NCI-H2029 treated with DMSO at 0.1 percent for 48 hours (cell line): ENCODE measurements at regions not wholly inside any gene's neighbourhood (a gene's known extent, or its start where the extent isn't known, plus 50 kb on each side); places are given as distances from the start of the nearest gene placed in this dataset.
"Not testable (repeated sequence)": the region's sequence is repeated elsewhere in the genome, so short reads cannot be mapped to it uniquely, and the experiment has no call there.

ENCODE experiments used
- DNase-seq: peaks from one replicate; lab custom pipeline; 2025; lab: John Stamatoyannopoulos, UW

DNA sequence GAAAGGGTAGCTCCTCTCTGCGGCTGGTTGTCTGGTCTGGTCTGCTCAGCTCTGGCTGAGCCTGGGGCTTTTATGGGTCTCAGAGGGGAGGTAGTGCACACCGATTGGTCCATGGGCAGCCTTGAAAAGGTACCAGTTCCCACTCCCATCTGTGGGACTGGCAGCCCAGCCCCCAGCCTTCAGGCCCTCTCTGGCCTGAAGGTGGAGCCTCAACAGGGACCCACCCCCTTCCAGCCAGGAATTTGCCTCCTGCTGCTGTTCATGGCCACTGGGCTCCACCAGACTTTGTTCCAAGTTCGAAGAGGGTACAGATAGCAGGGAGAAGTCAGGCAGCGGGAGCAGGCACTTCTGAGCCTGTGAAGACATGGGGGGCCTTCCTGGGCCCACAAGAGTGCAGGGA lies 165.3 kb upstream of the SLC27A6 start:
- DNase-seq: no peak

DNA sequence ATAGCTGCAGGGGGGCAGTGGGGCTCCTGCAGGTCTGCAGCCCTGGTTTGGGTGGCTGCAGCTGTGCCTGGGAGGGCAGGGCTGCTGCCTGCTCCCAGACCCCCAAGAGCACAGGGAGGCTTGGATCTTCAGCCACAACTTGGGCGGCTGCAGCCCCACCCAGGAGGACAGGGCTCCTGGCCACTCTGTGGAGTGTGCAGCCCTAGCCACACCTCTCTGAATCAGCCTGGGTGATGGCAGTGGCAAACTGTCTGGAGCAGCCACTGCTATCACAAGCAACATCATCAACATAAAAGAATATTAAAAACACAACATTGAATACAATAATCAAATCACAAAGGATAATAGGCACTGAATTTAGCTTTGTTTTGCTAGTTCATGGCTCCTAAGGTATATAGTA lies 164.9 kb upstream of the SLC27A6 start:
- DNase-seq: no peak

DNA sequence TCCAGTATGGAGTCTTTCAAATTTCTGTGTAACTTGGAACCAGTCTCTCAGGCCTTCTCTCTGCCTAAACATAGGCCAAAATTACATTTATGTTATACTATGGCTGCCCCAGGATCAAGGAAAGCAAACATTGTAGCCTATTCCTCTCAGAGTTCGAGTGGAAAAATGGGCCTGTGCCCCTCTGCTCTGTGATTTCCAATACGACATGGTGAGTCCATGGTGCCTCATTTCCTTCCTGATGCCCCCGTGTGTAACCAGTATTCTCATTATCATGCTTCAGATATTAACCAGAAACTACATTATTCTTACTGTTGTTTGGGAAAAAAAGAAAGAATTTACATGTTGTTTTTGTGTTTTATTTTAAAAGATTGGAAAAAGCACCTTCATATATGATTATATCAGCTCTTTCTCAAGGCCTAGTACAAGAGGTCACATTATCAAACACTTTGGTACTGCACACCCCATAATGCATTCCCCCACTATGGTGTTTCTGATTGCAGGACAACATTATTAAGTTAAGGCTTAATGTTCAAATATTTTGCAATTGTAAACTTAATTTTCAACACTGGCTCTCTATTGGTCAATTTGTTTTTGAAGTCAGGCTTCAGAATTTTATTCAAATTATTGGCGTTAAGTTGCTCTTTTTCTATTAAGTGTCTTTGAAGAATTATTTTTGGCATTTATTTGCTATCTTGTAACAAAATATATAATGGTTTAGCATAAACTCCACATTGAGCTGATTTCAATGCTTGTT lies 151.8 kb upstream of the SLC27A6 start:
- DNase-seq: no peak

DNA sequence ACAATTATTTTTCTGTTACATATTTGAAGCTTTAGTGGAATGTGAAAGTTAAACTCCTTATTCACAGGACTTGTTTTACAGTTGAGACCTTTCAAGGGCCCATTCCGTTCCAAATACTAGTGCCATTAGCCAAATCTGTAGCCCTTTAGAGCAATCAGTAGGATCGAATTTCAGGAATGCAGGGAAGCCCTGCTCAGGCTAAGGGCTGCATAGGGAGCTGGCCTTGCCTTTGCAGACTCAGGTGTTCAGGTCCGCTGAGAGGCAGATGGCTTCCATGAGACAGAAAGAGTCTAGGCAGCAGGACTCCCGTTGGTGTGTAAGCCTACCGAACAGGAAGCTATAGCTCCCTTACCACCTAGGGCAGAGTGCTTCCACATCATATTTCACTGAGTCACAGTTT lies 150.1 kb upstream of the SLC27A6 start:
- no peak for DNase-seq

DNA sequence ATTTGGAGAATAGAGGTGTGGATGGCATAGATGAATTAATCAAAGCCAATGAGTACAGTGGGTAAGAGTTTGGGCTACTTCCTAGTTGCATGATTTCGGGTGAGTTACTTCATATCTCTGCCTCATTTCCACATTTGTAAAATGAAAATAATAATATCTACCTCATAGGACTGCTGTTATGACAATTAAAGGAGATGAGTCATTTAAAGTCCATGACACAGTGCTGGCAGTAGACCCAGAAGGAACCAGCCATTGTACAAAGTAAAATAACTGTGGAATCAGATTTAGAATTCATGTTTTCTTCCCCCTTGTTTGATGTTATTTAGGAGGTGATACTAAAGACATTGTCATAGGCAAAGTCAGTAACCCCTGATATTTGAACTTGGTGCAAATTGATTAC lies 139.5 kb upstream of the SLC27A6 start:
- DNase-seq: no peak

DNA sequence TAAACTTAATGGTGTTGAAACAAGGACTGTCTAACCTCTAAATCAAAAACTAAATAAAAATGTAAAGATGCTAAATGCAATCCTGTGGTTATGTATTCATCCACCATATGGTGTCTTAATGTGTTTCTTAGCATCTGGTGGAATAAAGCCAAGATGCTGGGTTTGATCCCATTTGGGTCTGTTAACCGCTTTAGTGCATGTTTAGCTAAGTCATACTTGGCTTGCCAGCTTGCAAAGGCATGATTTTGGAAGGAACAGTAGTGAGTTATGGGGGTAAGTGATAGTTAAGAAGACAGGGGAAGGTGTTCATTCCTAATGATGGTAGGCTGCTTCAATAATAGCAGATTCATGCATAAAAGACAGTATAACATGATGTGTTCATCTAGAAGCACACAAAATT lies 139.0 kb upstream of the SLC27A6 start:
- no peak for DNase-seq

DNA sequence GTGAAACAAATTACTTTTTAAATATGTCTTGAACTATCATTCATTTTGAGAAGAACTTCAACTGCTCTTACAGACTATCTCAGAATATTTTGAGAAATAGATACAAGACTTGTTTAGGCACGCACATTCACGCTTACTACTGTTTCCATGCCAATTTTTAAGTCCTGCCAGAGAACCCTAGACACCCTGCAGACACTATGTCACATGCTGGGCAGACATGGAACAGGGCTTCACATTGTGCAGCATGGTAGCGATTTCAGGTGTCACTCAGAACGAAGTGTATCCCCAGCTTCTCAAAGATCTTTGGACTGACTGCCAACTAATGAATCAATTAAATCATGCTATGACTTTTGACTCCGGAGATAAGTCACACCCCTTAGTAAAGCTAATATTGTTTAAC lies 128.7 kb upstream of the SLC27A6 start:
- DNase-seq: no peak

DNA sequence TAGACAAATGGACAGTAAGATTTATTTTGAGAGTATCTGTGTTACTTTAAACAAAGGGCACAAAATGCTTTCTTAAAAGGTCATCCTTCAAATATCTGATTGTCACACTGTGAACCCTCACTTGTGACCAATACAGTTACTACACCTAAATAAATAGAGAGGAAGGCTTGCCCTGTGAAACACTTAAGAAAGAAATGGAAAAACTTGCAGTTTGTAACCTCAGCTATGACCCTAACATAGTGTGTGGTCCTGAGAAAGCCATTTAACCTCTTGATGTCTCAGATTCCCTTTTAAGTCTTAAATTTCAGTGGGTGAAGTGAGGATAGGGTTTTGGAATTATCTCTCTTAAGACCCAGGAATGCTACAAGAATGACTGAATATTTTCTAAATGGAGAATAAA lies 126.7 kb upstream of the SLC27A6 start:
- no peak for DNase-seq

DNA sequence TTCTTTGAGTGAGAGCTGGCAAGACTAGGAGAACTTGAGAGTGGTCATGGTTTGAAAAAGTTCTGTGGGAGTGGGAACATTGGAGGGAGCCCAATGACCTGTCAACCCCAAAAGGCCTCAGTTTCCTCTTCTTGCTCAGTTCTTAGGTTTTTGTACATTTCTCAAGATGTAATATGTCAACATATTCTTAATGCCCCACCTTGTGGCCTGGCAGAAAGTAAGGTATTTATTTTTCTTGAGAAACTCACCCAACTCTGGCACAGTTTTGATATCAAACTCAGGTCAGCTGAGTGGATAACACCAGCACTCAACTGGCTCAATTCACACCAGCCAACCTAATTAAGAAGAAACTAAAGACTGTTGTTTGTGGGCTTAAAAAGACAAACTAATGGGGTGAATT lies 123.0 kb upstream of the SLC27A6 start:
- DNase-seq: no peak

DNA sequence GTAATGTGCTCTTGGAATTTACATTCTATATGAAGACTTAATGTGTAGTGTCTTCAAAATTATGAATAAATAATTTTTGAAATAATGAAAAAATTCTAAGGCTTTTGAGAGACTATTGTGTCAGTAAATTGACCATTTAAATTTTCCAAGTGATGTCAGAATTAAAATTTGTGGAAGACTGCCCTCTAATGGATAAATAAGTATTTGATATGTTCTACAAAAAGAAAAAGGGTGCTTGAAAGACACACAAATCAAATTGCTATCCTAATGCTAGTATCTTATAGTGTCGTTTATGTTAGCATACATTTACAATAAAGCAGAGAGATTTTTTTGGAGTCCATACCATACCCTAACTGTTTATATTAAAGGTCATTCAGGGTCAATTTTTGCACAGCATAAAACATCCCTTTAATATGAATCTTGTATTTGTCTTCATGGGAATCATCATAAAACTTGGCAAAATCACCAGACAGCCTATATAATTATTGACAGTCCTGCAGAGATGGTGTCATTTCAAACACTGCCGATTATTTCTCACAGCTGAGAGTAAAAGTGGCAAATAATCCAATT lies 120.8 kb upstream of the SLC27A6 start:
- DNase-seq: no peak

DNA sequence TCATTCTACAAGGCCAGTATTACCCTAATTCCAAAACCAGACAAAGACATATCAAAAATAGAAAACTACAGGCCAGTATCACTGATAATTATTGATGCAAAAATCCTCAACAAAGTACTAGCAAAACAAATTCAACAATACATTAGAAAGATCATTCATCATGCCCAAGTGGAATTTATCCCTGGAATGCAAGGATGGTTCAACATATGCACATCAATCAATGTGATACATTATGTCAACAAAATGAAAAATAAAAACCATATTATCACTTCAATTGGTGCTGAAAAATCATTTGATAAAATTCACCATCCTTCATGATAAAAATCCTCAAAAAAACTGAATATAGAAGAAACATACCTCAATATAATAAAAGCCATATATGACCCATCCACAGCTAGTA lies 115.2 kb upstream of the SLC27A6 start:
- no peak for DNase-seq

DNA sequence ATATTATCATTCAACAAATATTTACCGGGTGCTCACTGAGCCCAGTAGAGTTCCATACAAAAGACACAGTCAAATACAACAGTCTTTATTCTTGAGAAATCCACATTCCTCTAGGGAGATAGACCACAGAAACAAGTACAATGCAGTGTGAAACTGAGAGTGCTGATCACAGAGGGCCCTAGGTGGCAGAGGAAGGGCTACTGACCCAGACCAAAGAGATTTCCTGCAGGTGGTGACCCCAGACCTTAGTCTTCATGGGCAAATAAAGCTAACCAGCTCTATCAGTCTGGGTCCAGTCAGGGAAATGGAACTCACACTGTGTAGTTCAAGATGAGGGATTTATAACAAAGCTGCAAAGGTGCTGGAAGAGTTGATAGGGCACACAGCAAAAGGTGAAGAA lies 110.4 kb upstream of the SLC27A6 start:
- no peak for DNase-seq

DNA sequence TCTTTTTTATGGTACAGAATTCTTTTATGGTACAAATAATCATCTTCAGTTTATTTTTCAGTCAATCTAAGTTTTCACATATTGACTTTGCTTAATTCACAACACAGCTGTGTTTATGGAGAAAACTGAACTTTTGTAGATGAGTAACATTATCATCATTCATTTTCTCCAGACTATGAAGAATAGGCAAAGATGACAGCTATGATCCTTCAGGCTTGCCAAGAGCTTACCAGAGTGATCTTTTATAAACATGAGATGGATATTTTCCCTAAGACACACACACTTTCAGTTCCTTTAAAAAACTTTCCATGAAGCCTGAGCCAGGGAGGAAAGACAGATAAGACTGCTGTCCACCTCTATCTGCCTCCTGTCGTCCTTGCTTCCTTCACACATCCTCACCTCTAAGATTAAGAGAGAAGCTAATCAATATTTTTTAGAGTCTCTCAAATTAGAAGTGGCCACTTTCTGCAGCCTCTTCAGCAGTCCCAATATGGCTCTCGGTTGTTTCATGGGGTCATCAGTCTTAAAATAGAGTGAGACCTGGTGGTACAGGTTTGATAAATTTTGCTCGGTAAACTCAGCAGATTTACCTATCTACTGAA lies 108.1 kb upstream of the SLC27A6 start:
- DNase-seq: no peak

DNA sequence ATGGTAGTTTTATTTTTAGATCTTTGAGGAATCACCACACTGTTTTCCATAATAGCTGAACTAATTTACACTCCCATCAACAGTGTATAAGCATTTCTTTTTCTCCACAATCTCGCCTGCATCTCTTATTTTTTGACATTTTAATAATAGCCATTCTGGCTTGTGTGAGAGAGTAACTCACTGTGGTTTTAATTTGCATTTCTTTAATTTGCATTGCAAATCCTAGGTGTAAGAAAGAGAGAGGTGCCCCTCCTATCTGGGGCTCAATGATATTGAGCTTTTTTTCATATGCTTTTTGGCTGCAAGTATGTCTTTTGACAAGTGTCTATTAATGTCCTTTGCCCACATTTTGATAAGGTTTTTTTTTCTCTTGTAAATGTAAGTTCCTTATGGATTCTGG lies 106.3 kb upstream of the SLC27A6 start:
- no peak for DNase-seq

DNA sequence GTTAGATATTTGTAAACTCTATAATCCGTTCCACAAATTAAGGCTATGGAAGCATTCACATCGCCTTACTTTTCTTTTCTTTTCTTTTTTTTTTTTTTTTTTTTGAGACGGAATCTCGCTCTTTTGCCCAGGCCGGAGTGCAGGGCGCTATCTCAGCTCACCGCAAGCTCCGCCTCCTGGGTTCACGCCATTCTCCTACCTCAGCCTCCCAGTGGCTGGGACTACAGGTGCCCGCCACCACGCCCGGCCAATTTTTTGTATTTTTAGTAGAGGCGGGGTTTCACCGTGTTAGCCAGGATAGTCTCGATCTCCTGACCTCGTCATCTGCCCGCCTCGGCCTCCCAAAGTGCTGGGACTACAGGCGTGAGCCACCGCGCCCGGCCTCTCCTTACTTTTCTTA lies 104.1 kb upstream of the SLC27A6 start:
- DNase-seq: not testable (repeated sequence)

DNA sequence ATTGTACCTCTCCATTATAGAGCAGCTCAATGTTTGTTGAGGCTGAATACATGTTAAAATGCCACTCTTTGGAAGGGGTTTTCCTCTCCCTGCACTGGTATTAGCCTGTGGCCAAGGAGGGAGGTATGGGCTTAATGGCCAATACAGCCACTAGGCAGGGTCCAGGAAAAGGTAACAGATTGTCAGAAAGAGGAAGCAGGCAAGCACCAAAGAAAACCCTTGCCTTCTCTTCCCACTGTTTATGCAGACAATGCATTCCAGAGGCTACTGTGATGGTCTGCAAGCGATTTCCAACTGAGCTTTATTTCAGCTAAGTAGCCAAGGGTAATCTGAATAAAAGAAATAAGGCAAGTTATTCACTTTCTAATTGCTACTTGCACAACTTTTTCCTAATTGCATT lies 95.3 kb upstream of the SLC27A6 start:
- DNase-seq: no peak

DNA sequence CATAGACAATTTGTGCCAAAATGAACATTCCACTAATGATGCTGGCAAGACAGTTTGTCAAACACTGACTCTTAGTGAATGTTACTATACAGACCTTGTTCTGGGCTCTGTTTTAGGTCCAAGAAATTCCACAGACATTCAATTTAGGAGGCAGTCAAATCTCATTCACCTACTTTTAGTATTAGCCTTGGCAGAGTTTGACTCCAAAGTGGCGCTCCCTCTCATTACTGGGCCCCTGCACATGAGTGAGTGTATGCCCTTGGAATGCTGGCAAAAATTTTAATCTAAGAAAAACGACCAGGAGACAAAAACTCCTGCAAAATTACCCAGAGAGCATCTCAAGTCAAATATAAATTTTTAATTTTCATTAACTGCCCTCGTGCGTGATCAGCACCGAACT lies 94.9 kb upstream of the SLC27A6 start:
- no peak for DNase-seq

DNA sequence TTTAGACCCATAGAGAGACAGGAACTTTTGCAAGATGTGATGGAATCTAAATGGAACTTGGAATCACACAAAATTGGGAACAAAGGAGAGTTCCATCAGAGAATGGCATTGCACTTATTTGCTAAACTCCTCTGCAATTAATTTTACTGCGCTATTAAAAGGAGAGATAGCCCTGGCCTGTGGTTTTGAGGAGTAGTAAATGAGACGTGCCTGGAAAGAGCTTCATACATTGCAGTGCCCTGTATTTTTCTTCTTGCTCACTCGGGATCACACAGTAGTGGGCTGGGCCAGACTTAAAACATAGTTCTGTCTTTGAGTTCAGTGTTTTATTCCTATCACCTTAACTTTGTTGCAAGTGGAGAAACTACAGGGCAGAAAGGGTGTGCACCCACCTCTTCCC lies 94.4 kb upstream of the SLC27A6 start:
- DNase-seq: no peak

DNA sequence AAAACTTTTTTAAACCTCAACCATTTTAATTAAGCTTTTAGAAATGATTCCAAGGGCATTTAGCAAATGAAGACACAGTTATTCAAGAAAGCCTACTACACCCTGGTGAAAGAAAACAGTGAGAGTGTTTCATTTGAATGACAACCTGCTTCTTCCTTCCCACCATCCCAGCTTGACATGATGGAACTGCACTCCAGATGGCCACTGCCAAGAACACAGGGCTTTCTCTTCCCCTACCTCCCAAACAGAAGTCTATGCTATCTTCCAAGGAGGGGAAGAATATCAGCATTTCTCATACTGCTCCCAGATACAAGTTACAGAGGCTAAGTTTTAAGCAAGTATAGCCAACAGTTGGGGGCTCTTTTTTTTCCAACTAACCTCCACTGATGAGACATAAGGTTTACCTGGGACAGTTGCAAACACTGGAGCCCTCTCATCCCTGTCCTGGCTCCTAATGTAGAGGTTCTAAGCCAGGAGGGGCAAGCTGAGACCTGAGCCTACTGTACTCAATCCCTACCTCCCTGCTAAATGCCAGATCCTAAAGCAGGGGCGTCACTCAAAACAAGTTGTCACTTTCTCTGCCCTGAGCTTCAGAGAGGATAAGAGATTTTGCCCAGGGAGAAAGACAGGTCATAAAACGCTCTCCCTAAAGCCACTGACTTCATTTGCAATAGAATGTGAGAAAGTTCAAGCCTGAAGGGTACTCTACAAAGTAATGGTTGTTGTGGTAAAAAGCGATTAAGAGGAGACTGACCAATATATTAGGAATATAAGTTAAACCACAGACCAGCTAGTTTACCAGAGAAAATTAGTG lies 88.5 kb upstream of the SLC27A6 start:
- no peak for DNase-seq

DNA sequence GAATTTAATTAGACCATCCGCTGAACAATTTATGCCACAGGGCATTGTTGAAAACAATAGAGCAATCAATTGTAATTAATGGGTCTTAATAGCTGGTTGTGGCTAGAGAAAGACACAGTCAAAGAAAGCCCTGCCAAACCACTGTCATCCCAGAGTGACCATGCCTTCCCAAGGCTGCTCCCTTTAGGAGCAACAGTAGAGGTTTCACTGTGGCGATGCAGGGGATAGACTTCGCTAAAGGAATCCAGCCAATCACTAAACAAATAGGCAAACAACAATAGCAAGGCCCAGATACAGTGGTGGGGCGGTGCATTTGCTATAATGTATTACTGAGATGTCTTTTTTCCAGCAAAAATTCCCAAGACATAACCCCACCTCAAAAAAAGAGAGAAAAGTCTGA lies 87.8 kb upstream of the SLC27A6 start:
- no peak for DNase-seq

DNA sequence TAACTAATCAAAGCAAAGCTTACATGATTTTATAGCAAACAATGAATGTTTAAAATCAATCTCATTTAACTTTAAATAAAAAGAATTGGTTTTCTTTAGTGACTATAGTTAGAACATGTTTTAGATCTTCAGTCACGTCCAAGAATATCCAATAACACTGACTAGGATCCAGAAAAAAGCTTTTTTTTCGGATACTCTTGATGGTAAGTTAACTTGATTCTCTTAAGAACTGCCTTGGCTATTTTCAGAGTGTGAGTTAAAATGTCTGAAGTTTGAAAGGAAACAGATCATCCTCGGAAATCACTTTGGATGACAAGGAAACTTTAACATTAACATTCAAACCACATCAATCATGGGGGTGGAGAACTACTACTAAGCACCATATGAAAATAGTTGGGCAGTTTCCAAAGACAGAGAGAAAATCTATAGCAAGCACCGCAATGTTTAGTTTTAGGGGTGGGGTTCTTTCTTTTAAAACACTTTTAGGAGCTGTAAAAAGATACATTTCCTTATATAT lies 83.7 kb upstream of the SLC27A6 start:
- DNase-seq: no peak

DNA sequence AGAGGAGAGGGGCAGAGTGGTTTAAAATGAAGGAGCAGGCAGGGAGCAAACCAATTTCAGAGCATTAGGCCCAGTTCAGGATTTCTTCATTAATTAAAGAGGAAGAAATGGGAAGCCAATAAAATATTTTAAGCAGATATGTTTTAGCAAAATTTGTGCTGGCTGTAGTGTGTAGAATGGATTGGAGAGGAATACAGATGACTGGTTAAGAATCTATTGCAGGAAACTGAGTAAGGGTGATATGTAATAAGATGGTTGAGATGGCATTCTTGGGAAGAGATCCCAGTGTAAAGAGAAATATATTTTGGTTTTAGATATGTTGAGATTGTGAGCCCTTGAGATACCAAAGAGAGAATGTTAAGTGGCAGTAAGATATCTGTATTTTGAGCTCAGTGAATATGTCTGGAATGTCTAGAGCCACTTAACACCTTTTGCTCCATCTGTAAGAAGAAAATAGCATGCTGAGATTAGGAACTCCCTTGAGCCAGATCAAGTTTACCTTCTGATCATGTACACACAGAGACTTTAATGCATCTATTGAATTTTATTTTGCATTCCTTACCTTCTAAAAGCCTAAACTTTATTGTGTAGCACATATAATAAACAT lies 79.5 kb upstream of the SLC27A6 start:
- no peak for DNase-seq
